GM12864 (cell line): ENCODE measurements at regions not wholly inside any gene's neighbourhood (a gene's known extent, or its start where the extent isn't known, plus 50 kb on each side); places are given as distances from the start of the nearest gene placed in this dataset.

Experiments
- DNase-seq: peaks from one replicate; pipeline ENCODE4 v3.0.0-alpha.2; 2011; ENCODE audit warnings: low read depth
- H3K4me3 ChIP-seq: 2 replicates; pipeline ENCODE4 v1.5.1; 2011; ENCODE audit warnings: mild to moderate bottlenecking, low read depth, low read length, control low read depth
- CTCF ChIP-seq: IDR thresholded peaks from 2 replicates; pipeline ENCODE4 v1.5.1; 2011; ENCODE audit warnings: low read depth, mild to moderate bottlenecking, moderate library complexity, low read length, control low read depth, inconsistent platforms; ENCODE audit errors: missing control alignments

- TF ChIP-seq CTCF = no peak
- no peak overlapping the region for H3K4me3 ChIP-seq
- no peak for DNase-seq
Observed at GRCh38 chr14:101623685-101624444, 62.6 kb downstream of the DIO3 start.

- DNase-seq = no peak
- no peak for TF ChIP-seq CTCF
- H3K4me3 ChIP-seq = no peak overlapping the region
Observed at GRCh38 chr14:101624536-101624935, 63.2 kb downstream of the DIO3 start.

GRCh38 chr14:101625336-101626097 lies 64.2 kb downstream of the DIO3 start:
- no peak for TF ChIP-seq CTCF
- no peak for DNase-seq
- no peak overlapping the region for H3K4me3 ChIP-seq

- no peak for TF ChIP-seq CTCF
- DNase-seq = no peak
Observed at GRCh38 chr14:101626331-101626730, 65.0 kb downstream of the DIO3 start.

GRCh38 chr14:101627915-101628262 lies 66.6 kb downstream of the DIO3 start:
- DNase-seq = no peak
- no peak for TF ChIP-seq CTCF
- H3K4me3 ChIP-seq = no peak overlapping the region

More at GRCh38 chr14:101626331-101626730, 65.0 kb downstream of the DIO3 start:
- H3K4me3 ChIP-seq = no peak overlapping the region

GRCh38 chr14:101628471-101628966 lies 67.2 kb downstream of the DIO3 start:
- no peak overlapping the region for H3K4me3 ChIP-seq
- TF ChIP-seq CTCF = peak; percentile 91
- no peak for DNase-seq
